ENCODE measurements at regions not wholly inside any gene's neighbourhood (a gene's known extent, or its start where the extent isn't known, plus 50 kb on each side); places are given as distances from the start of the nearest gene placed in this dataset.

DNA sequence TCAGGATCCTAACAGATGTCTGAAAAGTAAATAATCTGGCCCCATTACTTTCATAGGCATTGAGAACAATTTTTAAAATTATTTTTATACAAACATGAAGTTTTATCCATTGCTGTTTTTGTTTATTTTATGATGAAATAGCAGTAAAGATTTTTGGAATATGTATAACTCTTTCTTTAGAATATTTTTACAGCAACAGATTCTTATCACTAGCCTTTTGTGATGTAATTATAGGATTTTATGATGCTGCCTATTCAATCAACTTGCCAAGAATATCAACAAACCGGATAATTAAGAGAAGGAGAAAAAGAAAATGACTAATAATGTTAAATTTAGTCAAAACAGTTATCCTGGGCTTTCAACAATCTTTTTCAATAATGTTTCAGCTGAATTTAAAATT lies 386.3 kb downstream of the ZIC1 start:
- no peak for TF ChIP-seq SIN3A (IDR thresholded peaks at IDR 0.05; ENCODE audit: borderline replicate concordance, insufficient read depth, low read depth, low read length)
- TF ChIP-seq, protein P1, sequence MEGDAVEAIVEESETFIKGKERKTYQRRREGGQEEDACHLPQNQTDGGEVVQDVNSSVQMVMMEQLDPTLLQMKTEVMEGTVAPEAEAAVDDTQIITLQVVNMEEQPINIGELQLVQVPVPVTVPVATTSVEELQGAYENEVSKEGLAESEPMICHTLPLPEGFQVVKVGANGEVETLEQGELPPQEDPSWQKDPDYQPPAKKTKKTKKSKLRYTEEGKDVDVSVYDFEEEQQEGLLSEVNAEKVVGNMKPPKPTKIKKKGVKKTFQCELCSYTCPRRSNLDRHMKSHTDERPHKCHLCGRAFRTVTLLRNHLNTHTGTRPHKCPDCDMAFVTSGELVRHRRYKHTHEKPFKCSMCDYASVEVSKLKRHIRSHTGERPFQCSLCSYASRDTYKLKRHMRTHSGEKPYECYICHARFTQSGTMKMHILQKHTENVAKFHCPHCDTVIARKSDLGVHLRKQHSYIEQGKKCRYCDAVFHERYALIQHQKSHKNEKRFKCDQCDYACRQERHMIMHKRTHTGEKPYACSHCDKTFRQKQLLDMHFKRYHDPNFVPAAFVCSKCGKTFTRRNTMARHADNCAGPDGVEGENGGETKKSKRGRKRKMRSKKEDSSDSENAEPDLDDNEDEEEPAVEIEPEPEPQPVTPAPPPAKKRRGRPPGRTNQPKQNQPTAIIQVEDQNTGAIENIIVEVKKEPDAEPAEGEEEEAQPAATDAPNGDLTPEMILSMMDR (IDR thresholded peaks at IDR 0.05), result no peak

All from Panc1 (cell line).